ENCODE measurements at regions not wholly inside any gene's neighbourhood (a gene's known extent, or its start where the extent isn't known, plus 50 kb on each side); places are given as distances from the start of the nearest gene placed in this dataset.

DNA sequence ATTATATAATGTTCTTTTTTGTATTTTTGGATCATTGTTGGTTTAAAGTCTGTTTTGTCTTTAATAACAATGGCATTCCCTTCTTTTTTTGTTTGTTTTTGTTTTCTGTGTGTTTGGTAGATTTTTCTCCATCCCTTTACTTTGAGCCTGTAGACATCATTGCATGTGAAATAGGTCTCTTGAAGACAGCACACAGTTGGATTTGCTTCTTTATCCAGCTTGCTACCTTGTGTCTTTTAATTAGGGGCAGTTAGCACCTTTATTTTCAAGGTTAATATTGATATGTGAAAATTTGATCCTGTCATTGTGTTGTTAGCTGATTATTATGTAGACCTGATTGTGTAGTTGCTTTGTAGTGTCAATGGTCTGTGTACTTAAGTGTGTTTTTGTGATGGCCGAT, 235.7 kb downstream of the KCNJ3 start:
- H3K4me3 Mint-ChIP-seq (ENCODE audit: unreplicated experiment), result no peak overlapping the region
- DNase-seq (ENCODE audit: low spot score), result no peak
- no peaks in the 10 kb centered on the region for H3K4me1 Mint-ChIP-seq (ENCODE audit: low read depth)
- peaks cover 2% of the 10 kb centered on the region for H3K27me3 Mint-ChIP-seq (ENCODE audit: low read depth)
- H3K9me3 Mint-ChIP-seq (ENCODE audit: low read depth), result peaks cover 15% of the 10 kb centered on the region
- no peak overlapping the region for H3K27ac Mint-ChIP-seq (ENCODE audit: unreplicated experiment)
- TF ChIP-seq, protein P1, sequence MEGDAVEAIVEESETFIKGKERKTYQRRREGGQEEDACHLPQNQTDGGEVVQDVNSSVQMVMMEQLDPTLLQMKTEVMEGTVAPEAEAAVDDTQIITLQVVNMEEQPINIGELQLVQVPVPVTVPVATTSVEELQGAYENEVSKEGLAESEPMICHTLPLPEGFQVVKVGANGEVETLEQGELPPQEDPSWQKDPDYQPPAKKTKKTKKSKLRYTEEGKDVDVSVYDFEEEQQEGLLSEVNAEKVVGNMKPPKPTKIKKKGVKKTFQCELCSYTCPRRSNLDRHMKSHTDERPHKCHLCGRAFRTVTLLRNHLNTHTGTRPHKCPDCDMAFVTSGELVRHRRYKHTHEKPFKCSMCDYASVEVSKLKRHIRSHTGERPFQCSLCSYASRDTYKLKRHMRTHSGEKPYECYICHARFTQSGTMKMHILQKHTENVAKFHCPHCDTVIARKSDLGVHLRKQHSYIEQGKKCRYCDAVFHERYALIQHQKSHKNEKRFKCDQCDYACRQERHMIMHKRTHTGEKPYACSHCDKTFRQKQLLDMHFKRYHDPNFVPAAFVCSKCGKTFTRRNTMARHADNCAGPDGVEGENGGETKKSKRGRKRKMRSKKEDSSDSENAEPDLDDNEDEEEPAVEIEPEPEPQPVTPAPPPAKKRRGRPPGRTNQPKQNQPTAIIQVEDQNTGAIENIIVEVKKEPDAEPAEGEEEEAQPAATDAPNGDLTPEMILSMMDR (IDR thresholded peaks at IDR 0.05), result no peak
- no peaks in the 10 kb centered on the region for H3K36me3 Mint-ChIP-seq (ENCODE audit: low read depth)

DNA sequence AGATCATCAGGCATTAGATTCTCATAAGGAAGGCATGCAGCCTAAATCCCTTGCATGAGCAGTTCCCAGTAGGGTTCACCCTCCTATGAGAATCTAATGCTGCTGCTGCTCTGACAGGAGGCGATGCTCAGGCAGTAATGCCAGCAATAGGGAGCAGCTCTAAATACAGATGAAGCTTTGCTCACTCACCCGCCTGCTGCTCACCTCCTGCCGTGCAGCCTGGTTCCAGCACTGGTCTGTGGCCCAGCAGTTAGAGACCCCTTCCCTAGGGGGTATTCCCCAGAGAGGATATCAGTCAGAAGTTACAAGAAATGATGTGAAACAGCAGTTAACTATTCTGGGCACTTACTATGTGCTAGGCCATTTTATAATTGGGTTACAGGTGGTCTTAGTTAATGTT, 226.0 kb downstream of the KCNJ3 start:
- Mint-ChIP-seq H3K27ac (ENCODE audit: unreplicated experiment) (no peak overlapping the region), H3K36me3 (ENCODE audit: low read depth) (no peaks in the 10 kb centered on the region), H3K27me3 (ENCODE audit: low read depth) (peaks cover 4% of the 10 kb centered on the region), H3K9me3 (ENCODE audit: low read depth) (no peaks in the 10 kb centered on the region), H3K4me3 (ENCODE audit: unreplicated experiment) (no peak overlapping the region), H3K4me1 (ENCODE audit: low read depth) (no peaks in the 10 kb centered on the region)
- DNase-seq (ENCODE audit: low spot score), result peak; percentile 59
- TF ChIP-seq, protein P1 (IDR thresholded peaks at IDR 0.05), result no peak

DNA sequence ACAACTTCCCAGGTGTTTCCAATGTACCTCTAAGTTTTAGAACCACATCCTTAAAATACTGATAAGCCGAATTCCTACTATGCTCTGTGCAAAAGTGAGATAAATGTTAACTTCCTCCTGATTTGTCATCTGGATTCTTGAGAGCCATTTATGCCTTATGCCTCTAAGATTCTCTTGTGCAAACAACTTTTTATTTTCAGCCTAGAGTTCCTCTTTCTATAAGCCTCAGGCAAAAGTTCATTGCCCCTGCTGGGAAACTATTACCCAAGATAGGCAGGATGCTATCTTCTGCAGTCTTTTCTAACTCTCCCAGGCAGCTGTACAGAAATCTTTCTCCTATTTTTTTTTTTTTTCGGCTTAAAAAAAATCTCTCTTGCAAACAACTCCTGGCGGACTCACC, 216.1 kb downstream of the KCNJ3 start:
- Mint-ChIP-seq H3K4me1 (ENCODE audit: low read depth) (no peaks in the 10 kb centered on the region), H3K4me3 (ENCODE audit: unreplicated experiment) (no peak overlapping the region), H3K9me3 (ENCODE audit: low read depth) (no peaks in the 10 kb centered on the region), H3K36me3 (ENCODE audit: low read depth) (no peaks in the 10 kb centered on the region), H3K27me3 (ENCODE audit: low read depth) (peaks cover 2% of the 10 kb centered on the region), H3K27ac (ENCODE audit: unreplicated experiment) (no peak overlapping the region)
- TF ChIP-seq, protein P1 (IDR thresholded peaks at IDR 0.05), result no peak
- DNase-seq (ENCODE audit: low spot score), result no peak

DNA sequence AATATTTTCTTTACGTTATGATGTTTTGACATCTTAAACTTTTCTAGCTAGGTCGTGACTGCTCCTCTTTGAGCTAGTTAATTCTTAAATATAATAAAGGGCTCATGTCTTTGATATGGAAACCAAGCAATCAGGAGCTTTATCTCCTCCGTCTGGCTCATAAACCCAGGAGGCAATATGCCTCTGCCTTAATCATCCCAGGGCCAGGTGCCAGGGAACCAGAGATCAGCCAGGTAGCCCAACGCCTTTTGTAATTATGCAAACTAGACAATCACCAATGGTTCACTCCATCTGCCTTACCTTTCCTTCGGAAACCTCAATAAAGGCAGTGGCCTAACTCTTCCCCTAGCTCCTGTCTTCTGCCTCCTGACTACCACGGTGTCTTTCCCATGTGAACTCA, 213.7 kb downstream of the KCNJ3 start:
- Mint-ChIP-seq H3K27me3 (ENCODE audit: low read depth) (no peaks in the 10 kb centered on the region), H3K27ac (ENCODE audit: unreplicated experiment) (no peak overlapping the region), H3K4me3 (ENCODE audit: unreplicated experiment) (no peak overlapping the region), H3K4me1 (ENCODE audit: low read depth) (no peaks in the 10 kb centered on the region), H3K9me3 (ENCODE audit: low read depth) (no peaks in the 10 kb centered on the region), H3K36me3 (ENCODE audit: low read depth) (no peaks in the 10 kb centered on the region)
- TF ChIP-seq, protein P1 (IDR thresholded peaks at IDR 0.05), result no peak
- DNase-seq (ENCODE audit: low spot score), result no peak

DNA sequence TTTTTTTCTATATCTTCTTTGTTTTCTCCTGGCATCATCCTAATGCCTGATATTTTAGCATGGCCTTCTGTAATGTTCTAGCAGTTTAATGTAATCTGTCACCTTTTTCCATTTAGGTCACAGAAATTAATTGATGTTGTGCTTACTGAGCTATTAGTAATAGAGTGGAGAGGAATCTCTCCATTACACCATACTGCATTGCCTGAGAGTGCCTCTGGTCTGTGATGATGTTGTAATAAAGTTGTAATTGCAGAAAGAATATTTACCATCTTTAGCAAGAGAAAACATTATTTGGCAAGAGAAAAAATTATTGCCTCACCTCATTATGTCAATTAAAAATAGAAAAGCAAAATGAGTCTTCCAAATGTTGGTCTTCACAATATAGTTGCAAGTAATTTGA, 213.2 kb downstream of the KCNJ3 start:
- no peaks in the 10 kb centered on the region for H3K36me3 Mint-ChIP-seq (ENCODE audit: low read depth)
- TF ChIP-seq, protein P1 (IDR thresholded peaks at IDR 0.05), result no peak
- no peak overlapping the region for H3K27ac Mint-ChIP-seq (ENCODE audit: unreplicated experiment)
- no peak overlapping the region for H3K4me3 Mint-ChIP-seq (ENCODE audit: unreplicated experiment)
- no peaks in the 10 kb centered on the region for H3K27me3 Mint-ChIP-seq (ENCODE audit: low read depth)
- H3K4me1 Mint-ChIP-seq (ENCODE audit: low read depth), result no peaks in the 10 kb centered on the region
- no peak for DNase-seq (ENCODE audit: low spot score)
- H3K9me3 Mint-ChIP-seq (ENCODE audit: low read depth), result peaks cover 1% of the 10 kb centered on the region

Measured in chondrocyte (in vitro differentiated cells).